Sciatic nerve (tissue), 2 donors: ENCODE measurements at regions not wholly inside any gene's neighbourhood (a gene's known extent, or its start where the extent isn't known, plus 50 kb on each side); places are given as distances from the start of the nearest gene placed in this dataset.
"Not testable (repeated sequence)": the region's sequence is repeated elsewhere in the genome, so short reads cannot be mapped to it uniquely, and the experiment has no call there.

Experiments used
- ATAC-seq: fragments of 200-7000 bp; cut with Tn5 transposase; one replicate; pipeline ENCODE4 v1.9.1; 2020; ENCODE audit warnings: mild to moderate bottlenecking, moderate library complexity
- DNase-seq: peaks from one replicate; pipeline ENCODE4 v3.0.0-alpha.2; 2020; ENCODE audit warnings: low spot score
- intact Hi-C: fragments of 100-400 bp; cut with DNase I; formaldehyde crosslinking; loops from one replicate; pipeline ENCODE4 v1.14.2; 2022
- donor health status: DM: no; HTN: no; CAD: no.
- donor health status: DM: no; HTN: no; CAD: no.

GRCh38 chr4:125166012-125166411 lies 148.7 kb upstream of the FAT4 start:
- intact Hi-C loops, ATAC-seq, DNase-seq: not testable (repeated sequence)

- ATAC-seq, result no peak
These were observed 155.8 kb upstream of the FAT4 start for GRCh38 chr4:125159001-125159400.

GRCh38 chr4:125155251-125155650 lies 159.5 kb upstream of the FAT4 start:
- ATAC-seq (no peak), DNase-seq (no peak)
- intact Hi-C loops, result no loop called here

More at GRCh38 chr4:125159001-125159400, 155.8 kb upstream of the FAT4 start:
- intact Hi-C loops, result no loop called here
- no peak for DNase-seq

GRCh38 chr4:125140966-125141495 lies 173.7 kb upstream of the FAT4 start:
- intact Hi-C loops, result loop anchor here (5.0 kb wide), 1 partner anchor 39 kb away; no protein-coding TSS in a partner anchor
- no peak for ATAC-seq
- no peak for DNase-seq

DNA sequence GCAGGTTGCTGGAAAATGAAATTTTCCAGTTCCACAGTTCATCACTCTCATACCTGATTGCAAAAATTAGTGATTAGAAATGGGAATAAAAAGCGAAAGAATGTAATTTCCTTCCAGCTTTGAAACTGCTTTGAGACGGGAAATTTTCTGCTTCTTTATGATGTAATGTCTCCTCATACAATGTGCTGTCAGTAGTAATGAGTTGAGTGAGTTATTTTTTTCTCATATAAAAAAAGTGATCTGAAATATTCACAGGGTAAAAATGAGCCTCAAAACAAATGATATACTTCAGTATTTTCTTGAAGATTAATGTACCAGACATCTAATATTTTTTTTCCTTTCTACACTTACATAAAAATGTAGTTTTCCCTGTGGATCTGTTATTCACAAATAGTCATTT lies 179.1 kb upstream of the FAT4 start:
- intact Hi-C loops, result no loop called here
- ATAC-seq (no peak), DNase-seq (no peak)

- ATAC-seq, result no peak
- intact Hi-C loops, result no loop called here
These were observed 182.0 kb upstream of the FAT4 start for GRCh38 chr4:125132729-125133128.

GRCh38 chr4:125131891-125132680 lies 182.7 kb upstream of the FAT4 start:
- intact Hi-C loops, result no loop called here
- no peak for DNase-seq
- peak; percentile 51 for ATAC-seq

More at GRCh38 chr4:125132729-125133128, 182.0 kb upstream of the FAT4 start:
- no peak for DNase-seq

- intact Hi-C loops, result no loop called here
- DNase-seq (no peak), ATAC-seq (no peak)
These were observed 189.5 kb upstream of the FAT4 start for GRCh38 chr4:125125276-125125675.

- ATAC-seq, result no peak
- intact Hi-C loops, result no loop called here
- no peak for DNase-seq
These were observed 191.1 kb upstream of the FAT4 start for GRCh38 chr4:125123570-125124109.

GRCh38 chr4:125121581-125121980 lies 193.2 kb upstream of the FAT4 start:
- DNase-seq (no peak), ATAC-seq (no peak)
- intact Hi-C loops, result no loop called here

GRCh38 chr4:125116431-125116830 lies 198.3 kb upstream of the FAT4 start:
- DNase-seq (no peak), ATAC-seq (no peak)
- intact Hi-C loops, result no loop called here

DNA sequence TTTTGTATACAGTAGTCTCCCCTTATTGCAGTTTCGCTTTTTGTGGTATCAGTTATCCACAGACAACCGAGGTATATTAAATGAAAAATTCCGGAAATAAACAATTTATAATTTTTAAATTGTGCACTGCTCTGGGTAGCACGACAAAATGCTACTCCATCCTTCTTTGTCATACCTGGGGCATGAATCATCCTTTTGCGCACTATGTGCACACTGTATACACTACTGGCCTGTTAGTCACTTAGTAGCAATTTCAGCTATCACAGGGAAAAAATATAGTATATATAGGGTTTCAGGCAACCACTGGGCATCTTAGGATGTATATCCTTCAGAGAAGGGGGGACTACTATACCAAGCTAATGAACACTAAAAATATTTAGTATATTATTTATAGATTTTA lies 198.8 kb upstream of the FAT4 start:
- DNase-seq (no peak), ATAC-seq (no peak)
- intact Hi-C loops, result no loop called here

DNA sequence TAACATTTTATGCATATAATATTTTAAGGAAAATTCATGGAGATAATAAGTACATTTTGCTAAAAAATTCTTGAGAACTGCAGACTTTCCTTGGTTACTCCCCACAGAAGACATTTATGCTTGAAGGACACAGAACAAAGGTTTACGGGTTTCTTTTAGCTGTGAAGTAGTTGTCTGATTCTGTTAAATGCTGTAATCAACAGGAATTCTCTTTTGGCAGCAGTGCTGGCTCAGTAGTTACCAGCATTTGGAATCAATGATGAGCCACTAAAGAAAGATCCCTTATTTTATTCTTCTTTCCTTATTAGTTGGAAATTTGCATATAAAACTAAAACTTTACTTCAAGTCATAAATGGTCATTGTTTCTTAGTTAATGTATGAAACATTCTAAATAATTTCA lies 199.3 kb upstream of the FAT4 start:
- intact Hi-C loops, result no loop called here
- no peak for ATAC-seq
- no peak for DNase-seq

DNA sequence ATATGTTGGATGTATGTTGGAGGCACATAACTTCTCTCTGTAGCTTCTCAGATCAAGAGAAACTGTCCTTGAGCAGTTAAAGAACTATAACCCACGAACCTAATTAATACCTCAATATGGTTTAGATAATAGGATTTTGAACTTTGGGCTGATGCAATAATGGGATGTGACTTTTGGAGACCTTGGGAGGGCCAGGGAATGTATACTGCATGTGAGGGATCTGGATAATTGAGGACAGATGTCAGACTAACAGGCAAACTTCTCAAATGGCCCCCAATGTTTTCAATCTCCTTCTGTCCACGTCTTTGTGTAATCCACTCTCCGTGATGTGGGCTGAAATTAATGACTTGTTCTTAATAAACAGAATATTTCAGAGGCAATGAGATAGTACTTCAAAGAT lies 202.2 kb upstream of the FAT4 start:
- ATAC-seq (no peak), DNase-seq (no peak)
- intact Hi-C loops, result no loop called here

DNA sequence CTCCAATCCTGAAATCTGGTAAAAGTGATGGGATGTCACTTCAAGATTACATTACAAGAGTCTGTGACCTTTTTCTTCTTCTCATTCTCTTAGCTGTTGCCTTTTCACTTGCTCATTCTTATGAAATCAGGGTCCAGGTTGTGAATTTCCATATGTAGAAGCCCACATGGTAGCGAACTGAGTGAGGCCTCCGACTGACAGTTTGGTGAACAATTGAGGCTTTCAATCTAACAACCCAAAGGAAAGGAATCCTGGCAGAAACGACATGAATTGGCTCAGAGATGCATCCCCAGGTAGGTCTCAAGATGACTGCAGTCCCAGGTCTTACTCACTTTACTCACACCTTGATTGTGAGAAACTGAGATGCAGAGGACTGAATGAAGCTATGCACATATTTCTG lies 203.4 kb upstream of the FAT4 start:
- DNase-seq, result no peak
- no peak for ATAC-seq
- intact Hi-C loops, result no loop called here

DNA sequence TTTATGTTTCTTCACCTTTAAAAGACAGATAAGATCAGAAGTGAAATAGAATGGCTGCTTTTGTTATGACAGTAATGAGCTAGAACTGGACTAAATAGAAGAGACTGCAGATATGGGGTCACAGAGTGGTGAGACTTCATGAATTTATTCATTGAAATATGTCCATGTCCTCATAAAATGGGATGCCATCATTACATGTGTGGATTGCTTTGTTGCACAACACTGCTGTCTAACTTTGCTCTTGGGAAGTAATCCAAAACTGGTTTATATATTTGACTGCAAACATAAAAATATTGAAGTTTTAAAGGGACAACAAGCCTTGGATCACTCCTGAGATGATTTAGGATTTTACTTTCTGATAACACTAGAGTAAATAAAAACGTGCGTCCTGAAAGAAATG lies 209.2 kb upstream of the FAT4 start:
- DNase-seq (no peak), ATAC-seq (no peak)
- intact Hi-C loops, result no loop called here

DNA sequence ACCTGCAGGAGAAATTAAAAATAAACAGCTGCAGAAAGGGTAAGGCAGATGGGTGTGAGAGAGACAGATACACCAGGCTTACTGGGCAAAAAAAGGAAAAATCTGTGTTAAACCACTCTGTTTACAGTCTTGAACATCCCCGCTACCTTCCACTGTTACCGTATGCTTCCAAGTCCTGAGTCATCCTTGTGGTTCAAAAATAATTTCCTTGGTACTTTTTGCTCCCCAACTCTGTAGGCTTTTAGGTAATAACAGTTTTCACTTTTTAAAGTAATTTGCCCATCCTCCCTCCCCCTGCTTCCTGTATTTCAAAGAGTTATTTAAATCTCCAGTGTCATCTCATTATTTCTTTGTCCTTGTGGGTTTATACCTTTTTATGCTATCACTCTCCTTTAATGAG lies 210.1 kb upstream of the FAT4 start:
- ATAC-seq, result no peak
- intact Hi-C loops, result loop anchor here (5.0 kb wide), 1 partner anchor 38 kb away; no protein-coding TSS in a partner anchor
- DNase-seq, result no peak

DNA sequence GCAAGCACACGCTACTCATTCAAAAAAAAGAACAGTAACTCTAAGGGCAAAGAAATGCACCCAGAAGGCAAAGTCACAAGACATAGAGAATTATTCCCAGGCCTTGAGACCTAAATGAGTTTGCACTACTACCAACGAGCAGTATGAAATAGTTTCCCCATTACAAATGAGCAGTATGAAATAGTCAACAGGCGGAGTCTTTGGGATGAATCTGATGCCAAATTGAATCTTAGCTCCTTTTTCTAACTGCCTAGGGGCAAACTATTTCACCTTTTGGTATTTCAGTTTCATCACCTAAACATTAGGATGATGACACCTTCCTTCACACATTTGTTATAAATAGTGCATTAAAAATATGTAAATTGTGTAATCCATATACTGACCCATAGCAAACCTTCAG lies 213.0 kb upstream of the FAT4 start:
- ATAC-seq (peak; percentile 77), DNase-seq (no peak)
- intact Hi-C loops, result loop anchor here (5.0 kb wide), 1 partner anchor 41 kb away; no protein-coding TSS in a partner anchor

GRCh38 chr4:125097729-125098128 lies 217.0 kb upstream of the FAT4 start:
- ATAC-seq (no peak), DNase-seq (no peak)
- intact Hi-C loops, result no loop called here

- intact Hi-C loops, result no loop called here
- no peak for DNase-seq
- ATAC-seq, result no peak
These were observed 218.1 kb upstream of the FAT4 start for GRCh38 chr4:125096662-125097061.
